Keratinocyte (primary cell): ENCODE measurements at regions not wholly inside any gene's neighbourhood (a gene's known extent, or its start where the extent isn't known, plus 50 kb on each side); places are given as distances from the start of the nearest gene placed in this dataset.

Source experiments
- EZH2 ChIP-seq: IDR thresholded peaks from one replicate; pipeline ENCODE4 v1.6.1; 2012; ENCODE audit warnings: inconsistent platforms, mild to moderate bottlenecking, low read length, moderate library complexity
- TF ChIP-seq, protein P1 (sequence below), 3 experiments: IDR thresholded peaks in 1 of 3; conservative IDR thresholded peaks in 1 of 3; optimal IDR thresholded peaks in 1 of 3; 2 replicates in 2 of 3; 3 replicates in 1 of 3; pipeline versions ENCODE3 to v1.5.1; 2011; ENCODE audit warnings: low read length in 3 of 3, mild to moderate bottlenecking in 3 of 3, moderate library complexity in 2 of 3, control low read depth in 1 of 3, inconsistent platforms in 1 of 3; ENCODE audit not compliant: insufficient read depth in 2 of 3; ENCODE audit errors: extremely low read depth in 1 of 3

DNA sequence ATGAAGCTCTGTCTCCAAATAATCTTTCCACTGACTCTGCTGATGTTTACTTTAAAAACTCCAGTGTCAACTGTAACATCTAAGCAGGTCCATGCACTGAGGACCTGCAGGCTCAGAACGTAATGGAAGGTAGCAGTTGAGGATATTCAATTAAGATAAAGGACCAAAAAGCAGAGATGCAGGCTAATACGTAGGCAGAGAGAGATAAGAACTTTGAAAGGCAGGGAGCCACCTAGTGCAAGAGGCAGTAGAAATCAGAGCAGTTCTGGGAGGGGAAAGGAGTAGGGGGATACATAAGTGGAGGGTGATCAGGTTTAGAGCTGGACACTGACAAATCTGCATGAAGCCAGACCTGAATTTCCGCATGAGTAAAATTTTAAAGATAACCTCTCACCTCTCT, 114.5 kb upstream of the POM121L12 start:
- TF ChIP-seq, protein P1, sequence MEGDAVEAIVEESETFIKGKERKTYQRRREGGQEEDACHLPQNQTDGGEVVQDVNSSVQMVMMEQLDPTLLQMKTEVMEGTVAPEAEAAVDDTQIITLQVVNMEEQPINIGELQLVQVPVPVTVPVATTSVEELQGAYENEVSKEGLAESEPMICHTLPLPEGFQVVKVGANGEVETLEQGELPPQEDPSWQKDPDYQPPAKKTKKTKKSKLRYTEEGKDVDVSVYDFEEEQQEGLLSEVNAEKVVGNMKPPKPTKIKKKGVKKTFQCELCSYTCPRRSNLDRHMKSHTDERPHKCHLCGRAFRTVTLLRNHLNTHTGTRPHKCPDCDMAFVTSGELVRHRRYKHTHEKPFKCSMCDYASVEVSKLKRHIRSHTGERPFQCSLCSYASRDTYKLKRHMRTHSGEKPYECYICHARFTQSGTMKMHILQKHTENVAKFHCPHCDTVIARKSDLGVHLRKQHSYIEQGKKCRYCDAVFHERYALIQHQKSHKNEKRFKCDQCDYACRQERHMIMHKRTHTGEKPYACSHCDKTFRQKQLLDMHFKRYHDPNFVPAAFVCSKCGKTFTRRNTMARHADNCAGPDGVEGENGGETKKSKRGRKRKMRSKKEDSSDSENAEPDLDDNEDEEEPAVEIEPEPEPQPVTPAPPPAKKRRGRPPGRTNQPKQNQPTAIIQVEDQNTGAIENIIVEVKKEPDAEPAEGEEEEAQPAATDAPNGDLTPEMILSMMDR (optimal IDR thresholded peaks at IDR 0.05 in 1 of 3, IDR thresholded peaks at IDR 0.05 in 1 of 3, conservative IDR thresholded peaks at IDR 0.05 in 1 of 3; ENCODE audit: extremely low read depth in 1 of 3, insufficient read depth in 2 of 3, low read length in 3 of 3): no peak
- TF ChIP-seq EZH2: no peak
